Amygdala (tissue), 56 donors: ENCODE measurements at regions not wholly inside any gene's neighbourhood (a gene's known extent, or its start where the extent isn't known, plus 50 kb on each side); places are given as distances from the start of the nearest gene placed in this dataset.

ENCODE experiments used
- DNase-seq, 56 donors: peaks; one replicate each; lab custom pipeline; 2025; lab: John Stamatoyannopoulos, UW

DNA sequence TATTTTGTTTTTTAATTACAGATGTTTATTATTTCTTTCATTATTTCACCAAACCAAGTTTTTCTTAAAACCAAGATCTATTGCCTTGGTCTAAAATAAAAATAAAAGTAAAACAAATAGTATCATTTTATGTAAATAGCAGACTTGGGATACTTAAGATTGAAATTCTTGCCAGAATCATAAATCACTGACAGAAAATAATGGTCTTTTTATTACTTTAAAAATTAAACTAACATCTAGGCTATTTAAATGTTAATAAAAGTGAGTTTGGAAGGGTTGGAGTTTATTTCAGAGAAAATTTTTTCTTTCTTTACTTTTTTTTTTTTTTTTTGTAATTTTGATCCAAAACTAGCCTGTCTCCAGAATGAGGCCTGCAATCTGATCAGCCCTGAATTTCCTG lies 568.0 kb upstream of the IGFBP3 start:
- no peak for DNase-seq

DNA sequence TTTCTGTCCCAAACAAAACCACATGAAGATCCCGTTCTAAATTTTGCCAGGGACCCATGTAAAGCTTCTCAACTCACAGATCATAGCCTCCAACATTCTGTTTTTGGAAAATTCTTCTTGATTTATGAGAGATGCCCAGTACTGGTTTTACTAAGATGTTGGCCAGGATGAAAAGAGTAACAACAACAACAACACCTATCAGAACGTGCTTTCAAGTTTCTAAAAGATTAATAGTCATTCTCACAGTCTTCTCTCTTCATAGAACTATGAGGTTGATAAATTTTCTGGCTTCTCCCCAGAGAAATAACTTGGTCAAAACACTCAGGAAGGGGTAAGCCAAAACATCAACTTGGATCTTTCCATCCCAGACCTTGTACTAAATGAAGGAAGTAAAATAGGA lies 567.5 kb upstream of the IGFBP3 start:
- no peak for DNase-seq

DNA sequence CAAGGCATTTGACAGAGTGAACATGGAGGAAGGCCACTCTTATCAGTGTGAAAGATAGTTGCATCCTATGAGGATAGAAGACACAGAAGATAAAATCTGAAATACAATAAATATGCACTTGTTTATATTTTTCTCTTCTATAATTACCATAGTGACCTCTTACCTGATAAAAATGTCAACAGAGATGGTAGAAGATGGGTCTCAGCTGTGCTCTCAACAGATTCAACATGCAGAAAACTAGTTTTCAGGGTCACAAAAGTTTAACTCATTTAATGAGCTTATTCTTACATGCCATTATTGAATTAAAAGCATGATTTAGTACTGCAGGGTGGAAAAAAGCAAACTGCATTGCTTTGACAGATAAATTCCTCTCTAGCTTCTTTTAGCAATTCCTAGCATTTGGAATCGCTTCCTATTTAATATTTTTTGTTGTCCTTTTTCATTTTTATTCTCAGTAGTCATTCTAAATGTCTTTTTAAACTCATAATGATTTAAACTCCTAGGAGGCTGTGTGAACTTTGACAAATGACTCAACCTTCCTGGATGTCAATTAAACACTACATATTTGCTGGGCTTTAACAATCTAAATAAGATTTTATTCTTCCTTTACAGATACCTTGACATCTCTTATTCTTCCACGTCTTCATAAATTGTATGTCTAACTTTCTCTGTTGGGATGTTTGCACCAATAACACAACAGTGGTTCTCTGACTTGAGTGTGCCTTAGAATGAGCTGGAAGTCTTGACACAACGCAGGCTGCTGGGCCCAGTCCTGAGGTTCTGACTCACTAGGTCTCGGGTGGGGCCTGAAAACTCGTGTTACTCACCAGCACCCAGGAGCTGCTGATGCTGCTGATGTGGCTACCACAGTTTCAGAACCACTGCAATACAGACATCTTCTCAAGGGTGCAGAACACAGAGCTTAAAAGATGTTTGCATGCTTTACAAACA lies 565.5 kb upstream of the IGFBP3 start:
- no peak for DNase-seq

DNA sequence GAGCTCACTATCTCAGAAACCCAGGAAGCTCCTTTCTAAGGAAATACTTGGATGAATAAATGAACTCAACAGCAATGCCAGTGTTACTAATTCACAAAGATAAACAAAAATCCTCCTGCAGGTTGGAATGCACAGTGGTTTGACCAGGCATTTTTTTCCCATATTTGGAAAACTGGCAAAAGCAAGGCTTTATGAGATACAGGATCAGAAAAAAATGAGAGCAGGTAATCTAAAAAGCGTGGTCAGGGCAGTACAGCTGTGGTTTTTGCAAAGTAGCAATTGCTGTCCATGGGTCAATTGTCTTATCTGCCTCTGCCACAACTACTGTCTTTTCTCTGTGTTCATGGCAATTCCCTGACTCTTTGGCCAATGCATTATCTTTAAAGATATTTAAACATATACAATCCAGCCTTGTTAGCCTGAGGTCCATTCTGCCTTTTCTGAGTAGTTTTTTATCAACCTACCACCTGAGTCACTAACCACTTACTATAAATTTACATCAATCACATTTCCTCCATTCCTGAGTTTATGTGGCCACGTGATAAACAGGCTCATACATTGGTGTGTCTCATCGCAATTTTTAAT lies 564.5 kb upstream of the IGFBP3 start:
- no peak for DNase-seq

DNA sequence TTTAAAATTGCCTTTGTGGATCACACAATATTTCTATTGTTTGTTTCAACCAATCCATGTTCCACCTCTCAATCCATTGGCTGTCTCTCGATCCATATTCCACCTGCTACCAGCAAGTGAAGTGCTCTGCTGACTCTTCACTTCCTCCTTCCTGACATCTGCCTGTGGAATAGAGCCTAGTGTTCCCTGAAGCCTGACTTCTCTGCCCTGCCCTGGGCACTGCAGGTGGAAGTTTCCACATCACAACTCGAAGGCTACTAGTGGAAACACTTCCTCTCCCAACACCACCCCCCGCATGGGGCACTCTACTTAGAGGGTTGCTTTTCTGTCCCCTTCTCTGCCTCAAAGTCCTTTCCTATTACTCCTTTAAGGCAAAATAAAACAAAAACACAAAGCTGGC lies 563.8 kb upstream of the IGFBP3 start:
- DNase-seq = no peak

DNA sequence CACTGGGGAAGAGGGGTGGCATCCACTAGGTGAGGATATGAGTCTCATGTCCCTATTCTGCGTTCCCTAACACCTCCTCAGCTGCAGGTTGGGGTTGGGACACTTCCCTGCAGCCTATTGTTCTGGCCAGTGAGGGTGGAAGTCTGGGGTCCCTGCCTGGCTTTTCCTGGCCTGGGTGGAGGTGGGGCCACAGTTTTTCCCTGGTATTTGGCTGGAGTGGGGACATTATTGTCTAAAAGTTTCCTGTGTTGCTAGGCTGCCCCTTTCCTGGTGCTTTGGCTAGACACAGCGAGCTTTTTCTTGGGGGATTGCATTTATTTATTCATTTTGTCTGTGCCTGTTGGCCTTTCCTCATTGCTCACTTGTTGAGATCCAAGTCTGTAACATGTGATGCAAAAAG lies 559.5 kb upstream of the IGFBP3 start:
- DNase-seq = no peak

DNA sequence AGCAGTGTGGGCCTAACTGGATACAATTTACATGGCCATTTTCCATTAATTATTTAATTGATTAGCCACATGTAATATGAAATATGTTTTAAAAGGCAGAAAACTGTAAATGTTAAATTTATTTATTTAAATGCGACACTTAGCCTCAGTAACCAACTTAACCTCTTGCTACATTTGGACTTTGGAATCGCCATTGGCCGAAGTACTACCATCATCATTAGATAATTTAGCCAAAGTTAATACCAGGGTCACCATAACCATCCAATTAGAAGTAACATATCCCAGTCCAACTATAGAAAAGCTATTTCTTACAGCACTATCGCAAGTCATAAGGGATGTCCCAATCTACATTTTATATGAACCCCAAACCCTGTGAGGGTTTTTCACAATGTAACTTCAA lies 558.6 kb upstream of the IGFBP3 start:
- no peak for DNase-seq

DNA sequence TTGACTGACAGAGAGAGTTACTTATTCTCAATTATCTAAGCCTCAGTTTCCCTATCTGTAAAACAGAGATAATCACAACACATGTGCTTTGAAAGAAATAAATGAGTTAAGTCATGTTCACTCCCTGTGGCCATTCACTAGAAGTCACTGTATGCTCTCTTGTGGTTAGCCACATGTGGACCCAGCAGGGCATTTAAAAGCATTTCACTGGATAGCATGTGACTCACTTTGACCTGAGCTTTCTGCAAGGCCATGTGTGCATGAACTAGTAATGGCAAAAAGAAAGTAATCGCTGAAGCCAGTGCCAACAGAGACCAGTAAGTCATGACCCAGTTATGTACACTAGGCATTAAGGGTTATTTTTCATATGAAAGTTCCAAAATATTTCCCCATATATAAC lies 557.0 kb upstream of the IGFBP3 start:
- no peak for DNase-seq

DNA sequence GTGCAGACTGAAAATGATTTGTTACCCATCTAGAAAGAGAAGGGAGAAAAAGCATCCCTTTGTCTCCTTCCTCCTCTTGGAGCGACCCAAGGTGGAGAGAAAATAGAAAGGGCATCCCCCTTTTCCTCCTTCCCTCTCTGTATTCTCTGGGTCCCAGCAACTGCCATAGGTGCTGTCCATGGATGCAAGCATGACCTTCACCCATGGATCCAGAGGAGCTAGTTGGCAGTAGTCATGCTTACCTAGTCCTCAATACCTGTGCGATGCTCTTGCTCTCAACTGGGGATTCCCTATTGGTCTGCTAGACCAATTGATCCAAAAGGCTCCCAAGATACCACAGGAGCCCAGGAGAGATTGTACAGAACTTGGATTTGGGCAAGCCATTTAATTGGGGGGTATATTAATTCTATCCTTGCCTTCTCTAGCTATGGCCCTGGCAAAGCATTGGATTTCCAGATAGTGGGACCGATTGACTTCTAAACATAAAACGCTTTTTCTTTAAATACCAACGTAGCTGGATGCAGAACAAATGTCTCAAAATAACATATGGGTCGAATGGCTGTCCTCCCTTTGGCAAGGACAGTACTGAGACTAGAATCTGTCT lies 547.8 kb upstream of the IGFBP3 start:
- DNase-seq = no peak

DNA sequence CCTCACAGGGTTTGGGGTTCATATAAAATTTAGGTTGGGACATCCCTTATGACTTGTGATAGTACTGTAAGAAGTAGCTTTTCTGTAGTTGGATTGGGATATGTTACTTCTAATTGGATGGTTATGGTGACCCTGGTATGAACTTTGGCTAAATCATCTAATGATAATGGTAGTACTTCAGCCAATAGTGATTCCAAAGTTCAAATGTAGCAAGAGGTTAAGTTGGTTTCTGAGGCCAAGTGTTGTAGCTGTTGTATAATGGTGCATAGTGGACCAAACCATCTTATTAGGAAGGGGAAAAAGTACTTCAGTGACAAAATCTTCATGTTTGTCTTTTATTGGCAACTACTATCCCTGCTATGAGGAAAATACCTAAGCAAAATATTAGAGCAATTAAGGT lies 542.1 kb upstream of the IGFBP3 start:
- no peak for DNase-seq

DNA sequence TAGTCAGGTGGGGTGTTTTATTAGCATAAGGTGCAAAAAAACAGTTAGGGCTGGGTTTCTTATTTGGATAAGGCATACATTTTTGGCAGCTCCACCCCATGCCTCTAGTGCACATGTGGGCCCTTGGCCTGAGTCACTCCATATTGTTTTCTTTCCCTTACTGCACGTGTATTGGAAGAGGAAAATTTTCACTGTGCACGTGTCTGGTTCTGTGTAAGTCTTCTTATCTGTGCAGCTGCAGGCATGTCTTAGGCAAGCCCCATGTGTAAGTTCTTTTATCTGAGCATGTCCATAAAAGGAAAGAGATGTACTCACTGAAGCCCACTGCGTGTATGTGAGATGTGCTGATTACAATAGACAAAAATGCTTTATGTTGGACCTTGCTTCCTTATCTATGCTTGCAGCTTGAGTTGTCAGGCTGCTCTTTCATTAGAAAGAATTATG lies 540.3 kb upstream of the IGFBP3 start:
- no peak for DNase-seq

DNA sequence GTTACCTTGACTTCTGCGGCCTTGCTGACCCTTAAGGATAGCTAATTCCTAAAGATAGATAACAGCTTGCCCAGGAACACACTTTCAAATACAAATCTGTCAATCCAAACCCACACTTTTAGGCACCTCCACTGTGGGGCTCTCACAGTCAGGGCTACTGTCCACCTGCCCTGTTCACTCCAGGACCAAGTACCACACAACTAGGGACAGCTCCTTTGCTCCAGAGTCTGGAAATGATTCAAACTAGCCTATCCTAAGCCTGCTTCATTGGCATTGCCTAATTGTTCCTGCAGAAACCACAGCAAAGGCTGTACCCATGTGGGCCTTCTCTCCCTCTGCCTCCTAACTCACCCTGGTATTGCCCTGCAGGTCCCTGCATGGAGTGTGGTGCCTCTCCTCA lies 538.9 kb upstream of the IGFBP3 start:
- DNase-seq = no peak

DNA sequence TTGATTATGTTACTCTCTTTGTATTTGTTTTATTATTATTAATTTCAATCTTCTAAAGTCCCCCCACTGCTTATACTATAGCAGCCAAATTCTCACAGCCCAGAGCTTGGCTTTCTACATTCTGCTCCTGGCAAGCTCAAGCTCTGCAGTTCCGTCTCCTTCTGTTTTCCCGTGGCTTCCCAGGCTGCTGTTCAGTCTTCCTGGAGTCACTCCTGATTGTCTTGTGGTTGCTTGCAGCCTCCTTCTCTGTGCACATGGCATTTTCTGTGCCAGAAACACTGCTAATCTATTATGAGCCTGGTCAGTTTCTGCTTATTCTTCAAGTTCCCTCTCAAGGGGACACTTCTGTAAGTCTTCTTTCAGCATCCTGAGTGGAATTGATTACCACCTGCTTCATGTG lies 533.7 kb upstream of the IGFBP3 start:
- no peak for DNase-seq

DNA sequence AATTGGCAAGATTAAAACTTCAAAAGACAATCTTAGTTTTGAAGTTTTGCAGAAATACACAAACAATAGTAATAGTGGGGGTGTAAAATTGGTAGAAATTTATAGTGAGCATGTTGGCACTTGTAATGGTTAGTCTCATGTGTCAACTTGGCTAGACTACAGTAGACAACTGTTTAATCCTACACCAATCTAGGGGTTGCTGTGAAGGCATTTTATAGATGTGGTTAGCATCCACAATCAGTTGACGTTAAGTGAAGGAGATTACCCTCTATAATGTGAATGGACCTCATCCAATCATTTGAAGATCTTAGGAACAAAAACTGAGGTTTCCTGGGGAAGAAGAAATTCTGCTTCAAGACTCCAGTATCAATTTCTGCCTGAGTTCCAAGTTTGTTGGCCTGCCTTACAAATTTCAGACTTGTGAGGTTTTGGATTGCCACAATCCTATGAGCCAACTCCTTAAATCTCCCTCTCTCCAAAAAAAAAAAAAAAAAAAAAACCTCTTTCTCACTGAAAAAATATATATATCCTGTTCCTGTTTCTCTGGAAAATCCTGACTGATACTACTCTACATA lies 531.6 kb upstream of the IGFBP3 start:
- no peak for DNase-seq

DNA sequence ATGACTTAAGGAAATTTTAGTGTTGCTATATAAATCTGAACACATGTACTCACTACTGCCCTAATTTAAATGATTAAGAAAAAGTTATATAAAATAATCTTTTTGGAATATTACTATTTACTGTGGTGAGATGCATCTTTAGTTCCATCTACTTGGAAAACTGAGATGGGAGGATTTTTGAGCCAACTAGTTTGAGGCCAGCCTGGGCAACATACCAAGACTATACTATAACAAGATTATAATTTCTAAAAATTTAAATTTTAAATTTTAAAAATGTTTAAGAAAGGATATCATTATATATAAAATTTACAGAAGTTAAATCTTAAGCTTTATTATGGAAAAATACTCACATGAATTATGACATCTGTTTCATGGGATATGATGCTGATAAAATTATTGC lies 530.8 kb upstream of the IGFBP3 start:
- no peak for DNase-seq

DNA sequence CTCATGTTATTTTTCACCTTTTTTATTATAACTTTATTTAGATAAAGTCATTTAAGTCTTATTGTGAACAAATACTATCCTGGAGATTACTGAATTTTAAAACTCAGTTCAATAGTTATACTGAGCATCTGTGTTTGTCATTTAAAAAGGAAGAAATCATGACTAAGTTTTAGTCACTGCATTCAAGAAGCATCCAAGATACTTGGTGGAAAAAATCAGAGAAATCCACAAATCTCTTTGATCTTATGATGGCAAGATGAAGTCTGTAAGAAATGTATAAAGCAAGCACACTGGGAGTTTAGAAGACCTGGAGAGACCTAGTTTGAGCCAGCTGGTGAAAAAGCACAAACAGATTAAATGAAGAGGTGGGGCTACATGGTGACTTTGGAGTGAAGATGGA lies 529.8 kb upstream of the IGFBP3 start:
- no peak for DNase-seq

DNA sequence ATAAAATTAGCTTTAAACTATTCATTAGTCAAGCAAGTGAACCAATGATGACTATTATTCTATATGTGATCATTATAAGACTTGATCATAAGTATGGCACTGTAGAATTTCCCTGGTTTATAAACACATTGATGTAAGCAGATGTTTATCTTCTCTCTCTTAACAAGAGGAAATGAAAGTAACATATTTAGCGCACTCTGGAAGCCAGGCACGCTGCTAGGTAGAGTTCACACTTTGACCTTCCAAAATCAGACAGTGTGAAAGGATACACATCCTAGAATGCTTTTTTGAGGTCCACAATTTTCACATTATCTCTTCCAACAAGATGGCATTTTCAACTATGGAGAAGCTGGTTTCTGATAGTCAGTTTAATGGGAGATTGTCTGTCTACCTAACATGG lies 529.4 kb upstream of the IGFBP3 start:
- DNase-seq = no peak

DNA sequence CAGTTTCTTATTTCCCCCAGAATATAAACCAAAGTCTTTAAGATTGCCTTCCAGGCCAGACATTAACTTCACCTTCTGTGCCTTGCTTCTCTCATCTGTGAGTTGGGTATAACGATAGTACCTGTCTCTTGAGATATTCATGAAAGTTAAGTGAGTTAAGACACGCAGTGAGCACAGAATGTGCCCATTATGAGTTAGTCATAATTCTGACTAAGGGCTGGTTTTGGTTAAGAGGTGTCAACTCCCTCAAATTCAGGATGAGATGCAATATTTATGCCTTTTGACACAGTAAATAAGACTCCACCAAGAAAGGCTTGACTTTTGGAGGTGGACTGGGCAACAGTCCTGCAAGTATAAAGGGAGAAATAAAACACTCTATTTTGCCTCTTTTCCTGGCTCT lies 528.7 kb upstream of the IGFBP3 start:
- DNase-seq = no peak

DNA sequence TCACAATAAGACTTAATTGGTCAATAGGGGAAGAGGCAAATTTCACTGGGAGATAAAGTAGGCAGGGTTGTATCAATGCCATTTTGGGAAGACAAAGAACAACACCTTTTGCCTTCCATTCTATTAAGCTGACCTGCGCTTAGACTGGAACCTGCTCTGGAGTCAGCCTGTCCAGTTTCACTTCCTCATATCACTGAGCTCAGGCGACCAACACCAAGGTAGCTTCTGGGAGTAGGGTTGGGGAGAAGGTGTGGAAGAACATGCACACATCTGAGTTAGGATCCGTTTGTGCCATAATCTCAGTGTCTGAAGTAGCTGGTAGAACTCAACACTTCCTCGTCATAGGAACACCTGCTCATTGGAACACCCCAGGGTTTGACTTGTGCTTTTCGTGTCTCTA lies 527.4 kb upstream of the IGFBP3 start:
- DNase-seq = no peak

DNA sequence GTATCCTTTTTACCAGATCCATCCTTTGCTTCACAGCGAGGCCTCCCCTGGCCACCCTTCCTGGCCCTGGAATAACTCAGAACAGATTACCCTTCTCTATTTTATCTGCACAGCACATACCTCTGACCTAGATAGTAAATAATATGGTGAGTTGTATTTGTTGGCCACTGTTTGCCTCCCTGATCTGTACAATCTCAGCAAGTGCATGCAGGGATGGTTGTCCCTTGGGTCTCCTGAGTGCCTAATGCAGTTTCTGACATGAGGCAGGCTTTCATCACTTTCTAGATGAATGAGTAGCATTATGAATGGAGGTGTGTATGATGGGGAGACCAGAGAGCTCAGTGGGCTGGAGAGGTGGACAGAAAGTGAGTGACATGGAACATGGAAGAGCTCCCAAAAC lies 525.1 kb upstream of the IGFBP3 start:
- DNase-seq = no peak

DNA sequence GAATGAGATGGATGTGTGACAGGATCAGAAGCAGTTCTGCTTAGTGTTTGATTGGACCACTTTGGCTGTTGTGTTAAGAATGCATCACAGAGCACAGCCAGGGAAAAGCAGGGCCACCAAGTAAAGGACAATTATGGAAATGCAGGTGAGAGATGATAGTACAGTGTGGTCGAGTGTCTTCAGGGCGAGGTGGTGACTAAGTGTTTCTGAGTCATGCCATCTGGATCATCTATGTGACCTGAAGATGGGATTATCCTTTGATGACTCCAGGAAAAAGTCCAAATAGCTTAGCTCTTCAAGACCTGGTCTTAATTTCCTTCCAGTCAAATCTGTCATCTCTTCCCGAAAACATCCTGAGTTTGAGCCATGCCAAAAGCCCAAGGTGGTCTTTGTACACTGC lies 523.2 kb upstream of the IGFBP3 start:
- no peak for DNase-seq

DNA sequence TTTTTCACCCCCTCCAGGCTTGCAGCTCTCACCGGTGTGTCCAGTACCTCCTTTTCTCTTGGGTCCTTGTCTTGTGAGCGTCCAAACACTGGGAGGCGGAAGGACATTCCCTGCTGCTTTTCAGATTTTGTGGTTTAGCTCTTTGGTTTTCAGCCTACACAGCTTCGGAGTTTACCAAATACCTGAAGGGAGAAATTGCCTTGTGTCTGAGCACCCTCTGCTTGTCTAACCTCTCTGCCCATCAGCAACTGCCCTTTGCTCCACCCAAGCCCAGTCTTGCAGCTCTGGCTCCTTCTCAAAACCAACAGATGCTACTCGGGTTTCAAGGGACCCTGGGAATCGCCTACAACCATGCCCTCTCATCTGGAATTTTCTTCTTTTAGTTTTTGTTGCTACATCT lies 519.1 kb upstream of the IGFBP3 start:
- DNase-seq = no peak
